HEK293 (cell line): ENCODE measurements at regions not wholly inside any gene's neighbourhood (a gene's known extent, or its start where the extent isn't known, plus 50 kb on each side); places are given as distances from the start of the nearest gene placed in this dataset.

Experiments used
- CTCF ChIA-PET: fragments of 350-600 bp; formaldehyde crosslinking; extraction: SDS; loops from one replicate; lab custom pipeline; 2021; ENCODE audit warnings: antibody characterized with exemption; lab: Yijun Ruan, JAX
- POLR2A ChIA-PET: fragments of 300-600 bp; formaldehyde crosslinking; extraction: SDS; loops from one replicate; lab custom pipeline; 2020; ENCODE audit warnings: antibody characterized with exemption, inconsistent platforms; lab: Yijun Ruan, JAX
- H3K27ac ChIP-seq: fragments of 200-500 bp; sonication (Bioruptor generic); 2 replicates; pipeline ENCODE4 v1.5.1; 2014; ENCODE audit warnings: low read depth, low read length, control low read depth, inconsistent platforms; ENCODE audit errors: extremely low read depth
- H3K36me3 ChIP-seq, 2 experiments: fragments of 200-500 bp in 1 of 2; sonication (Bioruptor generic) in 1 of 2; 1 replicate in 1 of 2; 2 replicates in 1 of 2; pipeline ENCODE4 v1.5.1; 2014 to 2017; ENCODE audit warnings: inconsistent platforms in 2 of 2, low read length in 2 of 2; ENCODE audit not compliant: control insufficient read depth in 2 of 2, insufficient read depth in 1 of 2
- H3K4me1 ChIP-seq: fragments of 200-500 bp; sonication (Bioruptor generic); 2 replicates; pipeline ENCODE4 v1.5.1; 2014; ENCODE audit warnings: mild to moderate bottlenecking, low read length, inconsistent platforms; ENCODE audit not compliant: control insufficient read depth, insufficient read depth
- H3K4me3 ChIP-seq: 2 replicates; pipeline ENCODE4 v1.5.1; 2011; ENCODE audit warnings: low read depth, mild to moderate bottlenecking, control low read depth, low read length, moderate library complexity
- H3K9me3 ChIP-seq: fragments of 200-500 bp; sonication (Bioruptor generic); 2 replicates; pipeline ENCODE4 v1.5.1; 2014; ENCODE audit warnings: low read depth, low read length, inconsistent platforms; ENCODE audit not compliant: control insufficient read depth, insufficient read depth
- ATF2 ChIP-seq: fragments of 450-650 bp; formaldehyde crosslinking; IDR thresholded peaks from 2 replicates; pipeline ENCODE4 v1.5.1; 2016; ENCODE audit warnings: missing biosample characterization, missing genetic modification characterization, low read depth
- FEZF1 ChIP-seq: fragments of 450-650 bp; formaldehyde crosslinking; IDR thresholded peaks from 2 replicates; pipeline ENCODE4 v1.5.1; 2016; ENCODE audit warnings: missing biosample characterization, missing genetic modification characterization
- HOXC10 ChIP-seq: sonication (generic); formaldehyde crosslinking; IDR thresholded peaks from 2 replicates; pipeline ENCODE4 v1.8.1; 2023; ENCODE audit warnings: mild to moderate bottlenecking, missing genetic modification reagents
- KLF8 ChIP-seq: fragments of 450-650 bp; formaldehyde crosslinking; IDR thresholded peaks from 2 replicates; pipeline ENCODE4 v1.5.1; 2016; ENCODE audit warnings: missing biosample characterization, missing genetic modification characterization
- SALL2 ChIP-seq: fragments of 450-650 bp; formaldehyde crosslinking; IDR thresholded peaks from 2 replicates; pipeline ENCODE4 v1.5.0; 2017; ENCODE audit warnings: missing biosample characterization, mild to moderate bottlenecking, missing genetic modification characterization, borderline replicate concordance
- SETDB1 ChIP-seq: IDR thresholded peaks from one replicate; pipeline ENCODE4 v1.6.1; 2017; ENCODE audit warnings: mild to moderate bottlenecking, low read length, moderate library complexity, mixed read lengths; ENCODE audit not compliant: insufficient read length
- SP7 ChIP-seq: fragments of 450-650 bp; formaldehyde crosslinking; IDR thresholded peaks from 2 replicates; pipeline ENCODE4 v1.5.1; 2016; ENCODE audit warnings: missing biosample characterization, missing genetic modification characterization
- ZBTB11 ChIP-seq: fragments of 450-650 bp; formaldehyde crosslinking; conservative IDR thresholded peaks from 2 replicates; pipeline ENCODE4 v1.5.1; 2016; ENCODE audit warnings: low read depth, missing biosample characterization, missing genetic modification characterization
- ZBTB8A ChIP-seq: fragments of 450-650 bp; formaldehyde crosslinking; IDR thresholded peaks from 2 replicates; pipeline ENCODE4 v1.5.1; 2016; ENCODE audit warnings: missing biosample characterization, missing genetic modification characterization
- ZNF155 ChIP-seq: fragments of 450-650 bp; formaldehyde crosslinking; IDR thresholded peaks from 2 replicates; pipeline ENCODE4 v1.5.1; 2016; ENCODE audit warnings: missing biosample characterization, missing genetic modification characterization
- ZNF223 ChIP-seq: fragments of 450-650 bp; formaldehyde crosslinking; IDR thresholded peaks from 2 replicates; pipeline ENCODE4 v1.5.1; 2016; ENCODE audit warnings: missing biosample characterization, missing genetic modification characterization
- ZNF274 ChIP-seq, 2 experiments: fragments of 200-500 bp in 1 of 2; fragments of 450-650 bp in 1 of 2; sonication (Bioruptor generic) in 1 of 2; formaldehyde crosslinking in 1 of 2; IDR thresholded peaks; 2 replicates each; pipeline versions ENCODE4 v1.5.1 to v1.6.1; 2014 to 2016; ENCODE audit warnings: borderline replicate concordance in 1 of 2, inconsistent platforms in 1 of 2, low read length in 1 of 2, missing biosample characterization in 1 of 2, missing genetic modification characterization in 1 of 2
- ZNF324 ChIP-seq: fragments of 450-650 bp; formaldehyde crosslinking; IDR thresholded peaks from 2 replicates; pipeline ENCODE4 v1.5.1; 2016; ENCODE audit warnings: missing biosample characterization, missing genetic modification characterization
- ZNF426 ChIP-seq: fragments of 450-650 bp; formaldehyde crosslinking; IDR thresholded peaks from 2 replicates; pipeline ENCODE4 v1.5.1; 2017; ENCODE audit warnings: missing biosample characterization, missing genetic modification characterization, mild to moderate bottlenecking, inconsistent platforms, moderate library complexity
- ZNF585B ChIP-seq: fragments of 450-650 bp; formaldehyde crosslinking; IDR thresholded peaks from 2 replicates; pipeline ENCODE4 v1.5.1; 2016; ENCODE audit warnings: missing biosample characterization, missing genetic modification characterization
- ZNF600 ChIP-seq: fragments of 450-650 bp; formaldehyde crosslinking; IDR thresholded peaks from 2 replicates; pipeline ENCODE4 v1.5.1; 2016; ENCODE audit warnings: missing biosample characterization, missing genetic modification characterization
- ZNF654 ChIP-seq: fragments of 450-650 bp; formaldehyde crosslinking; IDR thresholded peaks from 2 replicates; pipeline ENCODE4 v1.5.1; 2016; ENCODE audit warnings: low read depth, missing biosample characterization, missing genetic modification characterization
- ZNF658 ChIP-seq: fragments of 450-650 bp; formaldehyde crosslinking; IDR thresholded peaks from 2 replicates; pipeline ENCODE4; 2016; ENCODE audit warnings: missing biosample characterization, missing genetic modification characterization
- ZNF664 ChIP-seq: fragments of 450-650 bp; formaldehyde crosslinking; IDR thresholded peaks from 2 replicates; pipeline ENCODE4 v1.5.1; 2016; ENCODE audit warnings: missing biosample characterization, missing genetic modification characterization
- ZNF747 ChIP-seq: fragments of 450-650 bp; formaldehyde crosslinking; IDR thresholded peaks from 2 replicates; pipeline ENCODE4 v1.5.1; 2016; ENCODE audit warnings: missing biosample characterization, missing genetic modification characterization

GRCh38 chr10:131812736-131813604, 87.8 kb upstream of the PPP2R2D start:
- Histone ChIP-seq H3K4me1 (no peaks in the 10 kb centered on the region), H3K27ac (no peak overlapping the region), H3K4me3 (no peak overlapping the region), H3K36me3 (no peaks in the 10 kb centered on the region), H3K9me3 (no peaks in the 10 kb centered on the region)
- CTCF ChIA-PET: no interaction called here
- no peak for TF ChIP-seq ZBTB11
- no peak for TF ChIP-seq ZNF654
- TF ChIP-seq ZBTB8A (tag by site-specific recombination): no peak
- no peak for TF ChIP-seq ATF2
- TF ChIP-seq SETDB1: no peak
- no peak for TF ChIP-seq ZNF274 (IDR thresholded peaks at IDR 0.05; ENCODE audit: low read length)
- no peak for TF ChIP-seq ZNF274 (tag by site-specific recombination; IDR thresholded peaks at IDR 0.05; ENCODE audit: borderline replicate concordance)
- no peak for TF ChIP-seq ZNF324 (tag by site-specific recombination)
- POLR2A ChIA-PET: no interaction called here

GRCh38 chr10:131814567-131815265, 86.1 kb upstream of the PPP2R2D start:
- no peaks in the 10 kb centered on the region for H3K36me3 ChIP-seq
- no peak overlapping the region for H3K27ac ChIP-seq
- H3K9me3 ChIP-seq: no peaks in the 10 kb centered on the region
- no peak overlapping the region for H3K4me3 ChIP-seq
- POLR2A ChIA-PET: no interaction called here
- CTCF ChIA-PET: interaction anchor here (0.7 kb wide), 1 partner anchor 47 kb away, joined by 3 read pairs; no protein-coding TSS in a partner anchor
- H3K4me1 ChIP-seq: no peaks in the 10 kb centered on the region
- TF ChIP-seq HOXC10 (CRISPR knock-in tag): no peak
- TF ChIP-seq SALL2 (tag by site-specific recombination): no peak
- TF ChIP-seq ZNF223: no peak
- no peak for TF ChIP-seq ZNF664 (tag by site-specific recombination)
- TF ChIP-seq SP7 (tag by site-specific recombination): no peak
- no peak for TF ChIP-seq FEZF1 (tag by site-specific recombination)
- TF ChIP-seq ZNF155 (tag by site-specific recombination): no peak
- no peak for TF ChIP-seq ZNF585B (tag by site-specific recombination)
- no peak for TF ChIP-seq ZNF426 (tag by site-specific recombination)
- no peak for TF ChIP-seq KLF8
- TF ChIP-seq ZNF600 (tag by site-specific recombination): no peak
- TF ChIP-seq ZNF747 (tag by site-specific recombination): no peak
- TF ChIP-seq ZNF658 (tag by site-specific recombination): no peak
